ENCODE measurements at regions not wholly inside any gene's neighbourhood (a gene's known extent, or its start where the extent isn't known, plus 50 kb on each side); places are given as distances from the start of the nearest gene placed in this dataset.

- TF ChIP-seq CTCF (IDR thresholded peaks at IDR 0.05; ENCODE audit: low read length): no peak
- TF ChIP-seq EZH2 (IDR thresholded peaks at IDR 0.05; ENCODE audit: borderline replicate concordance, low read length): no peak
Observed at GRCh38 chr1:119294722-119295121, 73.9 kb upstream of the HAO2 start.
